GM10248 (cell line): ENCODE measurements at regions not wholly inside any gene's neighbourhood (a gene's known extent, or its start where the extent isn't known, plus 50 kb on each side); places are given as distances from the start of the nearest gene placed in this dataset.
"Not testable (repeated sequence)": the region's sequence is repeated elsewhere in the genome, so short reads cannot be mapped to it uniquely, and the experiment has no call there.

ENCODE experiments used
- CTCF ChIA-PET: fragments of 300-600 bp; sonication (Branson Sonifier 250); formaldehyde crosslinking; extraction: SDS; loops from one replicate; lab custom pipeline; 2021; ENCODE audit warnings: antibody characterized with exemption; lab: Yijun Ruan, JAX
- POLR2A ChIA-PET: fragments of 350-650 bp; sonication (Branson Sonifier 250); formaldehyde crosslinking; extraction: SDS; loops from one replicate; lab custom pipeline; 2020; ENCODE audit warnings: antibody characterized with exemption; lab: Yijun Ruan, JAX
- DNase-seq: peaks from one replicate; pipeline ENCODE4 v3.0.0; 2012; ENCODE audit errors: extremely low spot score
- CTCF ChIP-seq: IDR thresholded peaks from 2 replicates; pipeline ENCODE4 v1.5.1; 2012; ENCODE audit warnings: mild to moderate bottlenecking, low read depth; ENCODE audit errors: extremely low read depth, missing control alignments, control extremely low read depth

GRCh38 chr6:854406-855118 lies 161.6 kb upstream of the EXOC2 start:
- DNase-seq = no peak
- ChIA-PET POLR2A (no interaction called here), CTCF (no interaction called here)
- TF ChIP-seq CTCF = no peak

- DNase-seq, POLR2A ChIA-PET: not testable (repeated sequence)
- CTCF ChIA-PET = interaction anchor here (1.0 kb wide), 1 partner anchor 13 kb away, joined by 3 read pairs; no protein-coding TSS in a partner anchor
Observed at GRCh38 chr6:852216-852615, 159.3 kb upstream of the EXOC2 start.

GRCh38 chr6:849075-849506 lies 156.2 kb upstream of the EXOC2 start:
- POLR2A ChIA-PET = no interaction called here
- TF ChIP-seq CTCF = no peak
- CTCF ChIA-PET = interaction anchor here (1.0 kb wide), 2 partner anchors 13 to 45 kb away, joined by 3 to 5 read pairs; no protein-coding TSS in a partner anchor
- no peak for DNase-seq

- POLR2A ChIA-PET = no interaction called here
- CTCF ChIA-PET = no interaction called here
Observed at GRCh38 chr6:845566-845965, 152.6 kb upstream of the EXOC2 start.

GRCh38 chr6:845101-845500 lies 152.2 kb upstream of the EXOC2 start:
- TF ChIP-seq CTCF = no peak
- POLR2A ChIA-PET = no interaction called here
- CTCF ChIA-PET = interaction anchor here (1.4 kb wide), 1 partner anchor 9 kb away, joined by 4 read pairs; no protein-coding TSS in a partner anchor
- DNase-seq = no peak

More at GRCh38 chr6:845566-845965, 152.6 kb upstream of the EXOC2 start:
- no peak for DNase-seq
- TF ChIP-seq CTCF = no peak

- POLR2A ChIA-PET = no interaction called here
- CTCF ChIA-PET = no interaction called here
Observed at GRCh38 chr6:842141-842540, 149.2 kb upstream of the EXOC2 start.

GRCh38 chr6:841569-841968 lies 148.6 kb upstream of the EXOC2 start:
- ChIA-PET POLR2A (no interaction called here), CTCF (no interaction called here)
- no peak for DNase-seq
- TF ChIP-seq CTCF = no peak

More at GRCh38 chr6:842141-842540, 149.2 kb upstream of the EXOC2 start:
- DNase-seq = no peak
- TF ChIP-seq CTCF = no peak
